Left ventricle myocardium inferior (tissue), 1 donor: ENCODE measurements at regions not wholly inside any gene's neighbourhood (a gene's known extent, or its start where the extent isn't known, plus 50 kb on each side); places are given as distances from the start of the nearest gene placed in this dataset.

Experiments
- DNase-seq: peaks from one replicate; pipeline ENCODE4 v3.0.0-alpha.2; 2020
- H3K27ac ChIP-seq: fragments of 200-600 bp; replicated peaks from 2 replicates; pipeline ENCODE4 v1.8.0; 2021
- H3K27me3 ChIP-seq: fragments of 200-600 bp; 2 replicates; pipeline ENCODE4 v1.8.0; 2021; ENCODE audit warnings: low read depth
- H3K36me3 ChIP-seq: fragments of 200-600 bp; 2 replicates; pipeline ENCODE4 v1.8.0; 2021
- H3K4me1 ChIP-seq: fragments of 200-600 bp; 2 replicates; pipeline ENCODE4 v1.8.0; 2021
- H3K4me3 ChIP-seq: fragments of 200-600 bp; 2 replicates; pipeline ENCODE4 v1.8.0; 2021; ENCODE audit warnings: mild to moderate bottlenecking, moderate library complexity
- H3K9me3 ChIP-seq: fragments of 200-600 bp; replicated peaks from 2 replicates; pipeline ENCODE4 v1.8.0; 2021
- intact Hi-C: fragments of 100-400 bp; cut with micrococcal nuclease; formaldehyde crosslinking; loops from one replicate; pipeline ENCODE4 v1.11.0; 2022
- TF ChIP-seq, protein P1 (sequence below): fragments of 200-600 bp; IDR thresholded peaks from 2 replicates; pipeline ENCODE4 v1.8.0; 2021; ENCODE audit warnings: antibody characterized with exemption, mild to moderate bottlenecking, borderline replicate concordance
- donor health status: DM: no; HTN: yes; CAD: no; lungs with severe emphysema.

GRCh38 chr5:61823781-61824180, 482.2 kb upstream of the KIF2A start:
- TF ChIP-seq, protein P1, sequence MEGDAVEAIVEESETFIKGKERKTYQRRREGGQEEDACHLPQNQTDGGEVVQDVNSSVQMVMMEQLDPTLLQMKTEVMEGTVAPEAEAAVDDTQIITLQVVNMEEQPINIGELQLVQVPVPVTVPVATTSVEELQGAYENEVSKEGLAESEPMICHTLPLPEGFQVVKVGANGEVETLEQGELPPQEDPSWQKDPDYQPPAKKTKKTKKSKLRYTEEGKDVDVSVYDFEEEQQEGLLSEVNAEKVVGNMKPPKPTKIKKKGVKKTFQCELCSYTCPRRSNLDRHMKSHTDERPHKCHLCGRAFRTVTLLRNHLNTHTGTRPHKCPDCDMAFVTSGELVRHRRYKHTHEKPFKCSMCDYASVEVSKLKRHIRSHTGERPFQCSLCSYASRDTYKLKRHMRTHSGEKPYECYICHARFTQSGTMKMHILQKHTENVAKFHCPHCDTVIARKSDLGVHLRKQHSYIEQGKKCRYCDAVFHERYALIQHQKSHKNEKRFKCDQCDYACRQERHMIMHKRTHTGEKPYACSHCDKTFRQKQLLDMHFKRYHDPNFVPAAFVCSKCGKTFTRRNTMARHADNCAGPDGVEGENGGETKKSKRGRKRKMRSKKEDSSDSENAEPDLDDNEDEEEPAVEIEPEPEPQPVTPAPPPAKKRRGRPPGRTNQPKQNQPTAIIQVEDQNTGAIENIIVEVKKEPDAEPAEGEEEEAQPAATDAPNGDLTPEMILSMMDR = no peak
- Histone ChIP-seq H3K4me1 (no peaks in the 10 kb centered on the region), H3K27ac (no peak overlapping the region), H3K36me3 (no peaks in the 10 kb centered on the region), H3K9me3 (no peaks in the 10 kb centered on the region), H3K4me3 (no peak overlapping the region), H3K27me3 (no peaks in the 10 kb centered on the region)
- DNase-seq = no peak
- intact Hi-C loops = no loop called here

DNA sequence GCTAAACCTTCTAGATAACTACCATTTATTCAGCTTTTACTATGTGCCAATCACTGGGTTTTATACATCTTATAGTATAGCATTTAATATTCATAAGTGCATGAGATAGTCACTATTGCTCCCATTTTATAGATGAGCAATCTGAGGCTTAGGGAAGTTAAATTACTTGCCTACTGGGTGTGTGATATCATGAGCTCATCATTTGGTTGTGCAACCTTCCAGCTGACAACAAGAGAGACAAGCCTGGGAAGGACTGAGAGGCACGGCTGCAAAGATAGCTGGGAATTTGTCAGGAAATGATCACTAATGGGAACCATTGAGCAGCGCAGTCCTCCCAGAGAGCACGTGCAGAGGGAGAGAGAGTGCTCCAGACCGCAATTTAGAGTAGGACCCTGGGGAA, 481.6 kb upstream of the KIF2A start:
- TF ChIP-seq, protein P1 = no peak
- intact Hi-C loops = no loop called here
- H3K4me3 ChIP-seq = no peak overlapping the region
- no peaks in the 10 kb centered on the region for H3K9me3 ChIP-seq
- no peak overlapping the region for H3K27ac ChIP-seq
- no peaks in the 10 kb centered on the region for H3K36me3 ChIP-seq
- H3K27me3 ChIP-seq = no peaks in the 10 kb centered on the region
- no peaks in the 10 kb centered on the region for H3K4me1 ChIP-seq
- no peak for DNase-seq

- Histone ChIP-seq H3K27ac (no peak overlapping the region), H3K9me3 (no peaks in the 10 kb centered on the region), H3K36me3 (no peaks in the 10 kb centered on the region), H3K27me3 (no peaks in the 10 kb centered on the region), H3K4me3 (no peak overlapping the region), H3K4me1 (peaks cover 6% of the 10 kb centered on the region)
- DNase-seq = no peak
- intact Hi-C loops = no loop called here
- TF ChIP-seq, protein P1 = no peak
Observed at GRCh38 chr5:61827445-61827975, 478.5 kb upstream of the KIF2A start.

GRCh38 chr5:61828856-61829255, 477.1 kb upstream of the KIF2A start:
- no peak overlapping the region for H3K27ac ChIP-seq
- H3K9me3 ChIP-seq = no peaks in the 10 kb centered on the region
- H3K4me1 ChIP-seq = peaks cover 6% of the 10 kb centered on the region
- H3K27me3 ChIP-seq = no peaks in the 10 kb centered on the region
- no peak for DNase-seq
- intact Hi-C loops = no loop called here
- no peaks in the 10 kb centered on the region for H3K36me3 ChIP-seq
- no peak overlapping the region for H3K4me3 ChIP-seq
- TF ChIP-seq, protein P1 = no peak

DNA sequence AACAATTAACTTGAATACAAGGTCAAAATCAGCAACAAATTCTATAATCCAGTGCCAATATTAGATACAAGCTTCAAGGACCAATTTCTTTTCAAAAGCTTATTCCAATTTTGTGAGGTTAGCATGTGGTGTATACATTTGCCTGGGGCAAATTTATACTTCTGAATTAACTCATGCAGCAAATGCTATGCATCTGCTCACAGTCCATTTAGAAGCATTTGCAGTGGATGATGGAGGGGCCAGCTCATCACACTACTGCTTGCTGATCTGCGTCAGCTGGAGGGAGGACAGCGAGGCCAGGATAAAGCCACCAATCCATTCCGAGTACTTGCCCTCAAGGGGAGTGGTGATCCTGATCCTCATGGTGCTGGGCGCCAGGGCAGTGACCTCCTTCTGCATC, 474.3 kb upstream of the KIF2A start:
- Histone ChIP-seq H3K4me3 (no peak overlapping the region), H3K36me3 (no peaks in the 10 kb centered on the region), H3K27me3 (peaks cover 5% of the 10 kb centered on the region), H3K4me1 (peaks cover 6% of the 10 kb centered on the region), H3K27ac (no peak overlapping the region), H3K9me3 (no peaks in the 10 kb centered on the region)
- DNase-seq = no peak
- intact Hi-C loops = no loop called here
- TF ChIP-seq, protein P1 = no peak
